ENCODE measurements at regions not wholly inside any gene's neighbourhood (a gene's known extent, or its start where the extent isn't known, plus 50 kb on each side); places are given as distances from the start of the nearest gene placed in this dataset.

DNA sequence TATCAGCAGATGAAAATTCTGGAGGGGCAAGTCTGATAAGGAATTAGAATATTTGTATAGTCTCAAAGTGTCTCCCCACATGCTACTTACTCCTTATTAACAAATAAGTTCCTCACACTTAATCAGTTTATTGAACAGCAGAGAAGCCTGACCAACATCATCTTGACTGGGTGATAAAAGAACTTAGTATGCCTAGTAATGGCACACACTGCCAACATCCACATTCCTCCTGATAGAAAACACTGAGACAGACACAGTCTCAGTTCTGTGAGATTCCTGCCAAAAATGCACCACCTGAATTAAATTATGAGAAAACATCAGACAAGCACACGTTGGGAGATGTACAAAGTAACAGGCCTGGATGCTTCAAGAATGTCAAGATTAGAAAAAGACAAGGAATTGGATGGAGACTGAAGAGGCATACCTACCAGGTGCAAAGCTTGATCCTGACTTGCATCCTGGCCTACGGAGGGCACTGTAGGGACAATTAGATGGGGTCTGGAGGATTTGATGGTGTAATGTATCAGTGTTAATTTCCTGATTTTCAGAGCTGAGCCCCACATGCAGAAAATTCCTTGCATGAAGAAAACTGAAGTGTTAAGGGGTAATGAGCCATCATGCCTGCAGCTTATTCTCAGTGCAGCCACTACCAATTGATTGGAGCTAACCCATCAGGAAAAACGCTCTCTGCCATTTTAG, 200.4 kb upstream of the SH3BP4 start:
- no peak for TF ChIP-seq POLR2A (IDR thresholded peaks at IDR 0.05)
- TF ChIP-seq, protein P1, sequence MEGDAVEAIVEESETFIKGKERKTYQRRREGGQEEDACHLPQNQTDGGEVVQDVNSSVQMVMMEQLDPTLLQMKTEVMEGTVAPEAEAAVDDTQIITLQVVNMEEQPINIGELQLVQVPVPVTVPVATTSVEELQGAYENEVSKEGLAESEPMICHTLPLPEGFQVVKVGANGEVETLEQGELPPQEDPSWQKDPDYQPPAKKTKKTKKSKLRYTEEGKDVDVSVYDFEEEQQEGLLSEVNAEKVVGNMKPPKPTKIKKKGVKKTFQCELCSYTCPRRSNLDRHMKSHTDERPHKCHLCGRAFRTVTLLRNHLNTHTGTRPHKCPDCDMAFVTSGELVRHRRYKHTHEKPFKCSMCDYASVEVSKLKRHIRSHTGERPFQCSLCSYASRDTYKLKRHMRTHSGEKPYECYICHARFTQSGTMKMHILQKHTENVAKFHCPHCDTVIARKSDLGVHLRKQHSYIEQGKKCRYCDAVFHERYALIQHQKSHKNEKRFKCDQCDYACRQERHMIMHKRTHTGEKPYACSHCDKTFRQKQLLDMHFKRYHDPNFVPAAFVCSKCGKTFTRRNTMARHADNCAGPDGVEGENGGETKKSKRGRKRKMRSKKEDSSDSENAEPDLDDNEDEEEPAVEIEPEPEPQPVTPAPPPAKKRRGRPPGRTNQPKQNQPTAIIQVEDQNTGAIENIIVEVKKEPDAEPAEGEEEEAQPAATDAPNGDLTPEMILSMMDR (IDR thresholded peaks at IDR 0.05): no peak
